Prostate gland (tissue), 2 donors: ENCODE measurements at regions not wholly inside any gene's neighbourhood (a gene's known extent, or its start where the extent isn't known, plus 50 kb on each side); places are given as distances from the start of the nearest gene placed in this dataset.

Source experiments
- DNase-seq: peaks from one replicate; pipeline ENCODE4 v3.0.0-alpha.2; 2019; ENCODE audit warnings: low spot score
- H3K27ac ChIP-seq, 2 donors: fragments of 200-600 bp; sonication (generic); 2 replicates each; pipeline ENCODE4 v1.5.1; 2017 to 2019
- H3K27me3 ChIP-seq: fragments of 200-600 bp; sonication (generic); replicated peaks from 2 replicates; pipeline ENCODE4 v1.5.1; 2019; ENCODE audit not compliant: insufficient read depth
- H3K36me3 ChIP-seq, 2 donors: fragments of 200-600 bp; sonication (generic); 1 replicate in 1 of 2; 2 replicates in 1 of 2; pipeline versions ENCODE4 v1.5.1 to v1.8.1; 2017 to 2019
- H3K4me1 ChIP-seq: fragments of 200-600 bp; sonication (generic); replicated peaks from 2 replicates; pipeline ENCODE4 v1.5.1; 2019
- H3K4me3 ChIP-seq, 2 donors: fragments of 200-600 bp; sonication (generic); 2 replicates each; pipeline ENCODE4 v1.5.1; 2017 to 2019
- H3K9me3 ChIP-seq: fragments of 200-600 bp; sonication (generic); 2 replicates; pipeline ENCODE4 v1.5.1; 2017
- POLR2A ChIP-seq: fragments of 450-650 bp; IDR thresholded peaks from one replicate; pipeline ENCODE4 v1.6.1; 2016; ENCODE audit warnings: antibody characterized with exemption, mild to moderate bottlenecking
- POLR2AphosphoS5 ChIP-seq: sonication (generic); formaldehyde crosslinking; IDR thresholded peaks from one replicate; pipeline ENCODE4 v1.6.1; 2017; ENCODE audit warnings: antibody characterized with exemption
- WGBS: methylation state at CpG from one replicate; pipeline ENCODE4 v1.1.5; 2018; 5-methylcytosine and 5-hydroxymethylcytosine counted together
- intact Hi-C: fragments of 100-400 bp; cut with DNase I; formaldehyde crosslinking; loops from one replicate; pipeline ENCODE4 v1.14.2; 2022
- TF ChIP-seq, protein P1 (sequence below), 4 experiments: fragments of 200-600 bp in 2 of 4; fragments of 450-650 bp in 2 of 4; sonication (generic) in 2 of 4; IDR thresholded peaks; 1 replicate in 3 of 4; 2 replicates in 1 of 4; pipeline ENCODE4 v1.5.1; 2016 to 2019; ENCODE audit warnings: antibody characterized with exemption in 4 of 4, mild to moderate bottlenecking in 2 of 4, moderate library complexity in 2 of 4

DNA sequence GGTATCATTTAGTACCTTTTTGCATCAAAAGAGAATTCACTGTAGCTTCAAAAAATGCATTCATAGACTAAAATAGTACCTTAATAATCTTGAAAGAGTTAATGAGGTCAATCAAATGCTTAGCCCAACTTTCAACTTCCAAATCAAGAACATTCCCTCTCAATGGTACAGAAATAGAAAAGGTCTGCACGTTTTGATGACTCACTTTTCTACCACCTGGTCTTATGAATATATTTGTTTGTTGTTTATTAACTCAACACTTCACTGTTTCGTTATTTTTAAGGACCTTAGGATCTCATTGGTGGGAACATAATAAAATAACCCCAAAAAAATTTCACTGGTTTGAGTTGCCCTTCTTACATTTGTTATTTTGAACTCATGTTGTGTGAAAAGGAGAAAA, 229.5 kb downstream of the MEF2C start:
- no peaks in the 10 kb centered on the region for H3K4me1 ChIP-seq
- no peaks in the 10 kb centered on the region for H3K27me3 ChIP-seq
- no peak for DNase-seq
- H3K4me3 ChIP-seq: no peak overlapping the region
- no peaks in the 10 kb centered on the region for H3K36me3 ChIP-seq
- TF ChIP-seq POLR2AphosphoS5: no peak
- H3K9me3 ChIP-seq: no peaks in the 10 kb centered on the region
- no peak overlapping the region for H3K27ac ChIP-seq
- intact Hi-C loops: no loop called here
- WGBS: 55% methylated on average over 2 of the region's 2 CpGs

DNA sequence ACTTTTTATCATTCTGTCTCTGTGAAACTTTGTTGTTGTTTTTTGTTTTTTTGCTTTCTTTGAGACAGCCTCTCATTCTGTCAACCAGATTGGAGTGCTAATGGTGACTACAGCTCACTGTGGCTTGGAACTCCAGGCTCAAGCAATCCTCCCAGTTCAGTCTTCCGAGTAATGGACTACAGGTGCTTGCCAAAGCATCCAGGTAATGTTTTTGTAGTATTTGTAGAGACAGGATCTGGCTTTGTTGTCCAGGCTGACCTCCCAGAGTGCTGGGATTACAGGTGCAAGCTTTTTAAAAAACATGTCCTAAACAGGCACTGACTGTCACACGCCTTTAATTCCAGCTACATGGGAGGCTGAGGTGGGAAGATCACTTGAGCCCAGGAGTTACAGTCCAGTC, 235.1 kb downstream of the MEF2C start:
- H3K36me3 ChIP-seq: no peaks in the 10 kb centered on the region
- 81% methylated on average over 2 of the region's 2 CpGs for WGBS
- no peak for DNase-seq
- intact Hi-C loops: no loop called here
- no peak for TF ChIP-seq POLR2A
- TF ChIP-seq, protein P1, sequence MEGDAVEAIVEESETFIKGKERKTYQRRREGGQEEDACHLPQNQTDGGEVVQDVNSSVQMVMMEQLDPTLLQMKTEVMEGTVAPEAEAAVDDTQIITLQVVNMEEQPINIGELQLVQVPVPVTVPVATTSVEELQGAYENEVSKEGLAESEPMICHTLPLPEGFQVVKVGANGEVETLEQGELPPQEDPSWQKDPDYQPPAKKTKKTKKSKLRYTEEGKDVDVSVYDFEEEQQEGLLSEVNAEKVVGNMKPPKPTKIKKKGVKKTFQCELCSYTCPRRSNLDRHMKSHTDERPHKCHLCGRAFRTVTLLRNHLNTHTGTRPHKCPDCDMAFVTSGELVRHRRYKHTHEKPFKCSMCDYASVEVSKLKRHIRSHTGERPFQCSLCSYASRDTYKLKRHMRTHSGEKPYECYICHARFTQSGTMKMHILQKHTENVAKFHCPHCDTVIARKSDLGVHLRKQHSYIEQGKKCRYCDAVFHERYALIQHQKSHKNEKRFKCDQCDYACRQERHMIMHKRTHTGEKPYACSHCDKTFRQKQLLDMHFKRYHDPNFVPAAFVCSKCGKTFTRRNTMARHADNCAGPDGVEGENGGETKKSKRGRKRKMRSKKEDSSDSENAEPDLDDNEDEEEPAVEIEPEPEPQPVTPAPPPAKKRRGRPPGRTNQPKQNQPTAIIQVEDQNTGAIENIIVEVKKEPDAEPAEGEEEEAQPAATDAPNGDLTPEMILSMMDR (IDR thresholded peaks at IDR 0.05): no peak
- no peak for TF ChIP-seq POLR2AphosphoS5
- no peak overlapping the region for H3K27ac ChIP-seq
- H3K4me3 ChIP-seq: no peak overlapping the region
- H3K9me3 ChIP-seq: no peaks in the 10 kb centered on the region
- H3K27me3 ChIP-seq: no peaks in the 10 kb centered on the region
- no peaks in the 10 kb centered on the region for H3K4me1 ChIP-seq

DNA sequence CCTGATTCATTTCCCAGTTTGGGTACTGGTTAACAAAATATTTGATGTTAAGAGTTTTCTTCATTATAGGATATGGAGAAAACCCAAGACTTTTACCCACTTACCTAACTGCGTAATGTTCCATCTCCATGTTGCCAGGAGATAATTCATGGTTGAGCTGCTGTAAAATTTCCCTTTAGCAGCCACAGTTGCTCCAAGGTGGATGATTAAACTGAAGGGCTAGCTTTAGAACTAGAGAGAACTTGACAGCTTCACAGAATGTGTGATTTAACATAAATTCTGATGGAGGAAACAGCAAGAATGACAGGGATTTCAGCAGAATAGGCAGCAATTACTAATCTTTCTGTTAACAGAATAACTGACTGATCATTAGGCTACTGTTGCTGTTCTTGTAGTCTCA, 236.1 kb downstream of the MEF2C start:
- intact Hi-C loops: no loop called here
- Histone ChIP-seq H3K4me3 (no peak overlapping the region), H3K27me3 (no peaks in the 10 kb centered on the region), H3K27ac (no peak overlapping the region), H3K36me3 (no peaks in the 10 kb centered on the region), H3K9me3 (no peaks in the 10 kb centered on the region), H3K4me1 (no peaks in the 10 kb centered on the region)
- DNase-seq: no peak
- WGBS: 94% methylated on average over 1 of the region's 1 CpG
- TF ChIP-seq POLR2A (no peak), POLR2AphosphoS5 (no peak)
- TF ChIP-seq, protein P1 (IDR thresholded peaks at IDR 0.05): no peak

DNA sequence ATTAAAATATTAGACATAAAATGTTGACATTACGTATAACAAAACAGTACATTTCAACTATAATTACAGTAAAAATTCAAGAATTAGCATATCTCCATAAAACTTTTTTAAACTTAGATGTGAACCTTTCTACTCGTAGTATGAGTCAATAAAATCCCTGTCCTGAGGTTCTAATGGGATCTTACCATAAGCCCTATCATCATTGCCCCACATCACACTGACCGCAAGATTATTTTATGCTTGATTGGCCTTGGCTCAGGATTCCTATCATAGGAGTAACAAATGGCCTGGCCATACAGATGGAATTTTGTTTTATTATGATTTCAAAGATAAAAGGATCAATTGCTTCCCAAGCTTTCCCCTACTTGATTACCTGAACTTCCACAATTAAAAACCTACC, 238.3 kb downstream of the MEF2C start:
- WGBS: 78% methylated on average over 3 of the region's 3 CpGs
- intact Hi-C loops: no loop called here
- no peaks in the 10 kb centered on the region for H3K4me1 ChIP-seq

DNA sequence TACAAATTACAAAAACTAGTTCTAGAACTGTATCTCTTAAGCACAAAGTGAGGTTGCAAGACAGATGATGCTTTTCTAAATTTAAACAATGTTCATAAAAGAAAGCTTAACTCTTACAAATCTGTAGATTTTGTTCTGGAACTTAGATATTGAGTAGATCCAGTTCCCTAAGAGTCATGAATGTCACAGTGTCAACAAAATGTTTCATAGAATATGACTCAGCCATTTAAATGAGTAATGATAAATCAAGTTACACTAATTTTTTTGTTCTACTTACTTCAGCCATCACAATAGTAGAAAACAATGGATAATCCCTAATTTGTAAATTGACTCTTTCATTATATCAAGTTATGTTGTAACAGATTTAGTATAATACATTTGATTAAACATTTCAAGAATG, 239.7 kb downstream of the MEF2C start:
- no peak overlapping the region for H3K27ac ChIP-seq
- no peaks in the 10 kb centered on the region for H3K9me3 ChIP-seq
- no peaks in the 10 kb centered on the region for H3K36me3 ChIP-seq
- no peaks in the 10 kb centered on the region for H3K4me1 ChIP-seq
- intact Hi-C loops: no loop called here
- no peak for DNase-seq
- TF ChIP-seq, protein P1 (IDR thresholded peaks at IDR 0.05): no peak
- TF ChIP-seq POLR2A (no peak), POLR2AphosphoS5 (no peak)
- no peak overlapping the region for H3K4me3 ChIP-seq
- no peaks in the 10 kb centered on the region for H3K27me3 ChIP-seq

More for the DNA sequence above, 238.3 kb downstream of the MEF2C start:
- no peak for DNase-seq
- Histone ChIP-seq H3K27me3 (no peaks in the 10 kb centered on the region), H3K4me3 (no peak overlapping the region), H3K36me3 (no peaks in the 10 kb centered on the region), H3K27ac (no peak overlapping the region), H3K9me3 (no peaks in the 10 kb centered on the region)
- TF ChIP-seq POLR2AphosphoS5 (no peak), POLR2A (no peak)
- TF ChIP-seq, protein P1 (IDR thresholded peaks at IDR 0.05): no peak
